CMK (cell line): ENCODE measurements at regions not wholly inside any gene's neighbourhood (a gene's known extent, or its start where the extent isn't known, plus 50 kb on each side); places are given as distances from the start of the nearest gene placed in this dataset.
"Not testable (repeated sequence)": the region's sequence is repeated elsewhere in the genome, so short reads cannot be mapped to it uniquely, and the experiment has no call there.

ENCODE experiments used
- DNase-seq: peaks from one replicate; pipeline ENCODE4 v3.0.0-alpha.2; 2010; ENCODE audit warnings: low read depth

DNA sequence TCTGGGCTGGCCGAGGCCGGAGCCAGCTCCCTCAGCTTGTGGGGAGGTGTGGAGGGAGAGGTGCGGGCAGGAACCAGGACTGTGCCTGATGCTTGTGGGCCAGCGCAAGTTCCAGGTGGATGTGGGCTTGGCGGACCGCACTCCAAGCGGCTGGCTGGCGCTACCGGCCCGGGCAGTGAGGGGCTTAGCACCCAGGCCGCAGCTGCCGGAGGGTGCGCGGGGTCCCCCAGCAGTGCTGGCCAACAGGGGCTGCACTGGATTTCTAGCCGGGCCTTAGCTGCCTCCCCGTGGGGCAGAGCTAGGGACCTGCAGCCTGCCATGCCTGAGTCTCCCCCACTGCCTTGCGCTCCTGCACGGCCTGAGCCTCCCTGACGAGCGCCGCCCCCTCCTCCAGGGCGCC, 242.8 kb downstream of the CCSER2 start:
- DNase-seq, result no peak

DNA sequence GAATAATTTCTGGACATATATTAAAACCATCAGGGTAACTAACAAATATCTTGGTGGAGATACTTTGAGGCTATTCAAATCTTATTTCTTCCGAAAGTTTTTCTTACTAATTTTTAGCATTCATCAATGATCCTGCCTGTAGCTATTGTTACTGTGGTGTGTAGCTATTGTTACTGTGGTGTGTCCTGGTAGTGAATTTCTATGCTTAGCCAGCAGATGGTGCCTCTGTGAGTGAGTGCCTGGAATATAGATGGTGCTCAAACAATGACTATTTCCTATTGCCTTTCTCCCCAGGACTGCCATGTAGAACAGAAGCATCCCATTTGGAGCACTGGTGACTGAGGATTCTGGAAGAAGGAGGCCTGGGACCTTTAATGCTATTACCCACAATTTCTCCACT, 245.7 kb downstream of the CCSER2 start:
- DNase-seq, result no peak

DNA sequence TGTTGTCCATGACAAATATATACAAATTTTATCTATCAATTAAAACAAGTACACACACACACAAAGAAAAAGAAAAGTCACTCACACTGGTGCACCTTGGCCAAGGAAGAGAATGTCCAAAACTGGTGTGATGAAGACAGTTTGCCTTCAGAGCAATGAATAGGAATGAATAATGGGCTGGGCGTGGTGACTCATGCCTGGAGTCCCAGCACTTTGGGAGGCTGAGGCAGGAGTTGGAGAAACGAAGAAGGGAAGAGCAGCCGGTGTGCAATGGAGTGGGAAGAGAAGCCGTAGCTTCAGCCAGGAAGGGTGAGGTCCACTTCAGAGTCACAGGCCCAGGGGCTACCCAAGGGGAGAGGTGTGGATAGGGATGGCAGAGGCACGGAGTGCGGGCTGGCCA, 253.6 kb downstream of the CCSER2 start:
- DNase-seq, result no peak

DNA sequence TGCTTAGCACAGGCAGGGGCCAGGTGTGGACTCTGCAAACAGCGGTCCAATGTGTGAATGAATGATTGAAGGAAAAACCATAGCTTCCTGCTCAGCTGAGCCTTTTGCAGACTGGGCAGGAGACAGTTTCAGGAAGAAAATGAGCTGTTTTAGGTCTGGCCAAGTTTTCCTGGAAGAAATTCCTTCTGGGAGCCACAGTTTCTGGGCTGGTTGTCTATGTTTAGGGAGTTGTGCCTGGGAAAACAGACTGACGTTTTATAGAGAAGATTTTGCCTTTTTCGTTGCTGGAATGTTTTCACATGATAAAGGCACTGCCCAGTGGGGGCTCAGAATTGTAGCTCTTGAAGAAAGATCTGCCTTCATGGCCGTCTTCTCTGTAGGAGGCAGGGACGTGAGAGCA, 255.1 kb downstream of the CCSER2 start:
- DNase-seq, result no peak

DNA sequence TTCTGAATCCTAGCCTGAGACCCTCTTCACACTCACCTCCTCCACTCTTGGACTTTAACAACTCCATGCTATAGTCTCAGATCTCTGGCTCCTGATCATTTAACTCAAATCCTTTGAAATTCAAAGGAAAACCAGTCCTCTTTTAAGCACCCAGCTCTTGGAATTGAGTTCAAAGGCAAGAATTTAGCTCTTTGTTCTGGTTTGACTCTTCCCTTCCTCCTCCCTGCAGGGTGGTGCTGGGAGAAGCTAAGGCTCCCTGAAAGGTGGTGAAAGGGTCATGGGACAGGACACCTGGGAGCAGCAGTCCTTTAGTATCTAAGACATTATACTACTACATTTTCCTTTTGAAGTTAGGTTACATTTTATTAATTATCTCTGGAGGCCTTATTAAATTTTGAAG, 259.4 kb downstream of the CCSER2 start:
- DNase-seq, result no peak

DNA sequence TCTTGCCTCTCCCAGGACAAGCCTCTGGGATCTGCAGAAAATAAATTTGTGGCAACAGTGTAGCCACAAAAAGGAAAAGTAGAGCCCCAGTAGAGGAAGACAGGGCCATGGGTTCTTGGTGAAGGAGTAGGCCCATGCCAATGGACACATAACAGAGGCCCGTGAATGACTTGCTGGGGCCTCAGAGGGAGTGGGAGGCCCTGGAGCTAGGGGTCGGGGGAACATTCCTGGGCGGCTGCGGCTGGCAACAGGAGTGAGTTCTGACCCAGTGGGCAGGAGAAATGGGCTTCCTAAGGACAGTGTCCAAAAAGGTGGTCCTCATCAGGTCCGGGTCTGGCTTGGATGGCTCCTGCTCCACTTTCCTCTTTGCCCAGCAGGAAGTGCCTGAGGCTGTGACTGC, 260.0 kb downstream of the CCSER2 start:
- DNase-seq, result no peak

DNA sequence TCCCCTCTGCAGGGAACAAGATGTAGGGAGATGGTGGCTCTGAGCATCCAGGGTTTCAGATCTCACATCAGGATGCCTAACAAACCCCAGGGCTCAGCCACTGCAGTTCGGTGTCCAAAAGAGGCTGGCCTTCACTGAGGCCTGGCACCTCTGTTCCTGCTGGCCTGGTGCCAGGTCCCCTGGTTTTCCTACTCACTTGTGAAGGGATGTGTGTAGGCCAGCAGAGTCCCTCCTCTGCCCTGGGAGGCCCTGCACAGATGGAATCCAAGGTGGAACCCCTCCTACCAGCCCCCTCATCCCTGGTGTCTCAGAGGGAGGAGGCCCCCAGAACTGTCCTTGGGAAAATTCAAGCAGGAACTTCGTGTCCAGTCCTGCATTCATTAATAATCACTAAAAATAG, 260.6 kb downstream of the CCSER2 start:
- no peak for DNase-seq

DNA sequence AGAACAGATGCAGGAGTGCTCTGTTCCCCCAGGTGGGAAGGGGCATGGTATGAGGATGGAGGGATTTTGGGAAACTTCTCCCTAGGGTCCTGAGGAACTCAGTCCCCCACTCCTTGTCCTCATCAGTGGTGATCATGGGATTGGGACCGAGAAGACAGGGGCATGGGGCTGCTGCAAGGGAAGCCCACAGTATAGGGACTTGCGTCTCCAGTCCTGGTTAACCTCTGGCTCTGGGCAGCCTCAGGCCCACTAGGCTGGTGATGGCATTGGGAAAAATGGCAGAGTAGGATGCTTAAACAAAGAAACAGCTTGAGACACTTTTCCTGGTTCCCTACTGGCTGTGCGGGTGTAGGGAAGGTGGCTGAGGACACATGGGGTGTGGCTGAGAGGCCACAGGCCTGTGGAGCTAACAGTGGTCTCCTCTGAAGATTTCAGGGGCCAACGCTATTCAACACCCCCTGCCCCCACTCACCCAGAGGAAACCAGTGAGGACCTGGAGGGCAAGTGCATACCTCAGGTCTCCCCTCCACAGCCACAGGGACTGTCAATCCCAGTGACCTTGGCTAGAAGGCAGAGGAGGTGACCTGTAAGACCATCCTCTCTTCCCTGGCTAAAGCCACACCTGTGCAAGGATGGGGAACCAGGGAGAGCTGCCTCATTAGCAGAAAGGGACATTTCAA, 261.3 kb downstream of the CCSER2 start:
- no peak for DNase-seq

DNA sequence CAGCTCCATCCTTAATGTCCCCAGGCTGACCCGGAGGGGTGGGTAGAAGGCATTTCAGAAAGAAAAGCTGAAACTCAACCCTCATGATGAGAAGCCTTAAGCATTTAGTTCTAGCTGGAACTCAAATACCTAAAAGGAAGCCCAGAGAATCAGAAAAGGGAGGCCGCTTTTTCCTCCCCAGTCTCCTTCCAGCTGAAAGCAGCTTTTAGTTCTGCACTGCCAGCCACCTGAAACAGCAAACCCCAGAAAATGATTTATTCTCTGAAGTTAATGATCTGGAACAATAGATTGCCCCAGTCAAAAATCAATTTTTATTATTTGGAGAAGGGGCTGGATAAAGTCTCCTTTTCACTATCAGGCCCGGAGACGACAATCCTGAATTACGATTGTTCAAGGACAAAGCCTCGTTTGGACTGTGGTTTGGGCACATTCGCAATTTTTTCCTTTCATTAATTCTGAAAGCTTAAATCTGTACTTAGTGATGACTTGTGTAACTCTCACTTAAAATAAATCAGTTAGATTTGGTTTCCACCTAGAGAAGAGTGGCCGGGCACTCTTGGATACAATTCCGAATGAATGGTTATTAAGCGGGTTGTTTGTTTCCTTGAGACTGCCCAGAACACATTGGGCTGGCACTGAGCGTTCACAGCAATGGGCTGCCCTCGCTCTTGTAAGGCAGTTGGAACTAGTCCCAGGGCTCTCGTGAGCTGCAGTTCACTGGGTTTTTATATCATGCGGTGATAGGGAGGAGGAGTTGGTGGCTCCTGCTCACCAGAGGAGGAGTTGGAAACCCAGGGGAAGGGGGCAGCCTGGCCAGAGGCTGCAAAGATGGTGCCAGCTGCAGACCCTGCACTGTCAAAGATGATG, 262.2 kb downstream of the CCSER2 start:
- DNase-seq, result no peak

DNA sequence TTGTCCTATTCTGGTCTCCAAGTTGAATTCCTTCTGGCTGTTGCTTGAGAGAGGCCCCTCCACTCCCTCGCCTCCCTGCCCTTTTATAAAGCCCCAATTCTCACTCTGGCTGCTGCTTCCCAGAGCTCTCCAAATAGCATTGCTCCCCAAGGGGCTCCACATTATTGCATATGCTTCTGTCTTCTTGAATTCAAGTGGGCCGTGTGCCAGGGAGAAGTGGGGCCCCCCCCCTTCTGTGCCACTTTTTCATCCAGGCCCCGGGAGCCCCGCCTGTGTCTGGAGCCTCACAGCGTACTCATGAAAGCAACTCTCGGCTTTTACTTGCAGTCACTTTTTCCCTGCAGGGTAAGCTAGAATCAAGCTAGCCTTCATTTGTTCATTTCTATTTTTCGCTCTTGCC, 265.1 kb downstream of the CCSER2 start:
- DNase-seq, result no peak

DNA sequence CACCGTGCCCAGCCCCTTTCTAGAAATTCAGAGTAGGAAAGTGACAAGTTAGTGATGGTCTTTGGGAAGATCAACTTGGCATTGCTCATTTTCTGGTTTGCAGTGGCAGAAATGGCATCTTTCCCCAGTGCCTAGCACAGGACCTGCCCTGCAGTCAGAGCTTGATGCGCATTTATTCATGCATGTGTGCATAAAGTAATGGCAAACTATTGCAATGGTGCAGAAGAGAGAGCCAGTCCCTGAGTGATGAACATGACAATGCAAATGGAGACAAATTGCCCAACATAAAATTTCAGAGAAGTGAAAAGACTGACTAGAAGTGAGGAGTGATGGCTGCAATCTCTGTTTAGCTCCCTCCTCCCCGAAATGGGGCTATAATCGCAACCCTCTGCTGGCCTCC, 268.2 kb downstream of the CCSER2 start:
- DNase-seq, result no peak

DNA sequence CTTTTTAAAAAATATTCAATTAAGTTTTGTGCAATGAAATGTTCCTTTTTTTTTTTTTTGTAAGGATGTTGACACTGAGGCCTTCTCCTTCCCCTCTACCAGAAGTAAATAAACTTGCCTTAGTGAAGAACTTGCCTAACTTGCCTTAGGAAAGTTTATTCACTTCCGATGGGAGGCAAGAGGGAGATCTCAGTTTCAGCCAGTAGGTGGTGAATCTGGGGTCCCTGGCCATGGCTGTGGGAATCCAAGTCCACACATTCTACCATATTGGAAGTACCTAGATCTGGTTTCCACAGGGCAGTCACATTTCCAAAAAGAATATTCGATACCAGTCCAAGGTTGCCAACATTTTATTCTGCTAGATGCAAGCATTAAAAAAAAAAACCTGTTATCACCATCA, 270.9 kb downstream of the CCSER2 start:
- no peak for DNase-seq

DNA sequence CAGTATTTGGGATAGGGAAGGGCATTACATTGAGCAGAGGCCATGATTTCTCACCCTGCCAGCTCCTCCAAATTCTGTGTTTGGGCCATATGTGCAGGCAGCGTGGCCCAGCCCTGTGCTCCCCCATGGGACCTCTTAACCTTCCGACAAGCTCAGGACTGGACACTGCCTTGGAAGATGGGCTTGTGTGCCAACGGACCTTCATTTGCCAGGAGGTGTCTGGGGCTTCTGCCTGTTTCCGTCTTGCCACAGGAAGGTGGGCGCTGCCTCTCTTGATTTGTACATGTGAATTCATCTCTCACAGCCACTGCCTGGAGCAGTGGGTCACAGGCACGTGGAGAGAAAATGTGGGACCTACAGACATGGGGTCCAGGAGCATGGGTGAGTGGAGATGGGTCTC, 272.6 kb downstream of the CCSER2 start:
- no peak for DNase-seq

DNA sequence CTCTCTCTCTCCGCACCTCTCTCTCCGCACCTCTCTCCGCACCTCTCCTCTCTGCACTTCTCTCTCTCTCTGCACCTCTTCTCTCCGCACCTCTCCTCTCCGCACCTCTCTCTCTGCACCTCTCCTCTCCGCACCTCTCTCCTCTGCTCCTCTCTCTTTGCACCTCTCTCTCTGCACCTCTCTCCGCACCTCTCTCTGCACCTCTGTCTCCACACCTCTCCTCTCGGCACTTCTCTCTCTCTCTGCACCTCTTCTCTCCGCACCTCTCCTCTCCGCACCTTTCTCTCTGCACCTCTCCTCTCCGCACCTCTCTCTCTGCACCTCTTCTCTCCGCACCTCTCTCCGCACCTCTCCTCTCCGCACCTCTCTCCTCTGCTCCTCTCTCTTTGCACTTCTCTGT, 274.2 kb downstream of the CCSER2 start:
- not testable (repeated sequence) for DNase-seq

DNA sequence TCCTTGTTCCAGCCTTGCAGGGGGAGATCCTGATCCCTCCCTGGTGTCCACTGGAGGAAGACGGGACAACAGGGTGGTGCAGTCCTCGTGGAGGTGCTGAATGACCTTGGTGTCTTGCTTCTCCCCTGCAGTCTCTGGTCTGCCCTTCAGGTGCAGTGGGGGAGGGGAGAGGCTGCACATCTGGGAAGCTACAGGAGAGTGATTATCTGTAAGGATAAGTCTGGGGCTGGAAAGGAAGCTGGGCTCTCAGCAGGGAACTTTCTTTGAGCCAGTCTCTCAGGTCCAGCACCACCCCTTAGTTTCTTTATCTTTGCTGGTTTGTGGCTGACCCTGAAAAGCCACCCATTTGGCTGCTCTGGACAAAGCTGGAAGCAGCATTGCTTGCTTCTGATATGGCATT, 275.6 kb downstream of the CCSER2 start:
- no peak for DNase-seq

DNA sequence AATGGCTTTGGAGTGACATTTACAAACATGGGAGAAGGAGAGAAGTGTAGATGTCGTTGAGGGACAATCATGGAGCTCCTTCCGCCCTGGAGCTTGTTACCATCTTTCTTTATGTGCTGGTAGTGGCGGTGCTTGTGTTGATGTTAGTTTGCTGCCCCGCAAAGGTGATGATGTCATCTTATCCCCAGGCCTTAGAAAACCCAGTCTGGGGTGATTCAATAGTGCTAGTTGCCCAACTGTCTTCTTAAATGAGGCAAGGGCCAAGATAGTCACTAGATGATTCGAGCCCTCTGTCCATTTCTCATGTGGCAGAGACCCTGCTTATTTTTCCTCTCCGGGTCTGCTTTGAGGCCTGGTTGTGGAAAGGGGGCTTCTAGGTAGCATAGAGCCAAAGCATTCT, 277.4 kb downstream of the CCSER2 start:
- DNase-seq, result no peak

DNA sequence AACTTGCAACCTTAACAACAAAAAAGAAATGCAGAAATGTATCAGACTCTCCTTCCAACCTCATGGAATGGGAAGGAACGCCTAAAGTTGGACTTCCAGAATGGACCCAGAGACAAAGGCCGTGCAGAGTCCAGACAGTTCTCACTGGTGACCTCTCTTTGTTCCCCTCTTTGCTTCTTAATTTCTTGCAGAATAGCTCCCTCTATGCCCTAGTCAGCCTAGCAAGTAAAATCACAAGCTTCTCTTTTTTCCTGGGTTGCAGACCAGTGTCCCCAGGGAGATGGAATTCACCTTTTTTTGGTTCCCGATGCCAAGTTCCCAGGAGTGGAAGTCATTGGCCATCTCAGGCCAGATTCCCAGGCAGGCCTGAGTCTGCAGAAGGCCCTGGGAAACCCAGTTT, 278.0 kb downstream of the CCSER2 start:
- no peak for DNase-seq

DNA sequence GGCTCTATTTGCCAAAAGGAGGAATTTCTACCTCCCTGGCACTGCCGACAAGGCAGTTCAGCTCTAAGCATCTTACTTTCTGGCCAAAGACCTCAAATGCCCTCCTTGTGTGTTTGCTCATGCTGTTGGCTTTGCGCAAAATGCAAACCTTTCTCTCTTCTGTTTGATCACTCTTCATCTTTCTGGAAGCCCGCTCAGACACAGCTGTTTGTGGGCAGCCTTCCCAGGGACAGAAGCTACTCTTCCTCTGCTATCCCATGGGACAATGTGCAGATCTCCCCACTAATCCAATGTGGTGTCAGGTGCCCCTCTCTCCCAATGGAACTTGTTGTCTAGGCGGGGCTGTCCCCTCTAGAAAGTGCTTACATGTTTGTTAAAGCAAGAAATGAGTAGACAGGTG, 278.7 kb downstream of the CCSER2 start:
- no peak for DNase-seq

DNA sequence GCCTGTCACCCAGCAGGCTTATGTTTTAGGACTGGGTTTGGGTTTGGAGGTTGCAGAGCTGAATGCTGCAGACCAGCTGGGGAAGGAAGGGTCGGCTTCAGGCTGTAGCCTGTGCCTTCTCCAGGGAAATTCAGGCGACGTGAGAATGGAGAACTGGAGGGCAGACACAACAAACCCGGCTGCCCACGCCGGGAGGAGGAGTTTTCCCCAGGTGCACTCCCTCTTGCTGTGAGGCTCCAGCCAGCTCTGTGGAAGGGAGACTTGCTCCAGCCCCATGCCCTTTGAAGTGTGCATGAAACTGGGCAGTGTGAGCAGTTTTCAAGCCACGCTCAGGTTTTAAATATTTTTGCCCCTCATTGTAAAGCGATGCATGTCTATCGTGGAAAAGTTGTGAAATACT, 279.1 kb downstream of the CCSER2 start:
- no peak for DNase-seq

DNA sequence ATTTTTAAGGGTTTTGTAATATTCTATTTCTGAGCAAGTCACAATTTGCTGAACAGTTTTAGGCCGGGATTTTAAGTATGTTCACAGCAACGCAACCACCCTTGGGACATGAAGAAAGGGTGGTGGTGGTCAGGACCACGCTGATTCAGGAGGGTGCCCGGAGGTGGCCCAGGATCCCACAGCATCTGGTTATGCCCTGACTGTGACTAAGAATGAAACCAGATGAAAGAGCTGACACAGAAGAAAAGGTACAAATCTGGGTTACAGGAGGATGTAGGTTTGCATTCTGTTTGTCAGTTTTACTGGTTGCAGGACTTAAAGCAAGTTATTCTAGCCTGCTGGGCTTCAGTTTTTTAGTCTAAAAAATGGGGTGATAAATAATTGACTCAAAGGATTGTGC, 279.7 kb downstream of the CCSER2 start:
- no peak for DNase-seq

DNA sequence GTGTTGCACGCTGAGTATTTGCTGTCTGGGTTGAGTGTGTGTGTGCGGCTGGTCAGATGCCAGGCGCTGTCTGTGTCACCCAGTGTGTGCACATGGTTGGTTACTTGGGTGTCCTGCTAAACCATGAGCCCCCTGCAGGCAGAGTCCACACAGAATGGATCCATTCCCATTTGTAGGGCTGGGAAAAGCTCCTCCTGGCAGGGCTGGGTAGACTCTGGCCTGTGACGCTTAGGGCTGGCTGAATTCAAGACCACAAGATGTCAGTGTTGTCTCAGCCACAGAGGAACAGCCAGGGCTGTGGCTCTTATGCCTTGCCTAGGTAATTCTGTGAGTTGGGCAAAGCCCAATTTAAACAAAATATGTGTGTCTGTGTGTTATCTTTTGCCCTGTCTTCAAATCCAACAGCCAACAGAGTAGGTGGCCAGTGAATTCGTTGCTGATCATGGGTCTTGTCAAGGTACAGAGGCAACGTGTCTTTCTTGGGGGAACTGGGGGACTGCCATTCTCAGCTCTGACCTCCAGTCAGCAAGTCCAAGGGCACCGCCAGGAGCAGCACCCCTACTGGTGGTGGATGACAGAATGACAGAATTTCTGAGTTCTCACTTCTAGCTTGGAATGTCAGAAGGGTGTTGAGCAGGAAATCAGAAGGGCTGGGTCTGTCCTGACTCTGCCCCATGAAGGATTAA, 285.1 kb downstream of the CCSER2 start:
- DNase-seq, result no peak

DNA sequence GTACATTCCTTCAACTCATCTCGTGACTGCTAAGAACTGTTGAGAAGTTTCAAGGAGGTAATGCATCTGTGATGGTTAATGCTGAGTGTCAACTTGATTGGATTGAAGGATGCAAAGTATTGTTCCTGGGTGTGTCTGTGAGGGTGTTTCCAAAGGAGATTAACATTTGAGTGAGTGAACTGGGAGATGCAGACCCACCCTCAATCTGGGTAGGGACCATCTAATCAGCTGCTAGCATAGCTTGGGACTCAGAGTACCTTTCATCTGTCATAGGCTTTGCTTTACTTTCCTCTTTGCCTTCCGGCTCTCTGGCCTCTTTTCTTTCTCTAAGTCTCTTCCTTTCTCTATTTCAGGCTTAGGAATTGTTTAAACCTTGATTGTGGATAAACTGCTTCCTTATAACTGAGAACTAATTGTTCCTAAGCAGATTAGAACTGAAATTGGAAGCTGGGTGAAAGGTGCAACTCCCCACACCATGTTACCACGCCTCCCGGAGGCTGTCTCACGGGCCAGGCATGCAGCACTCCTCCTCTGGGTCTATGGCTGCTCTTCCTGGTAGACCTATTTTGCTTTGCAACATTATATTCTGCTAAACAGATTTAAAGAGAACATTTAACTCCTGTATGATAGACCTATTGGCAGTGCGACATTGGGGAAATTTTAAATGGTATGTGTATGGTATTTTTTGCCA, 298.2 kb downstream of the CCSER2 start:
- DNase-seq, result no peak

DNA sequence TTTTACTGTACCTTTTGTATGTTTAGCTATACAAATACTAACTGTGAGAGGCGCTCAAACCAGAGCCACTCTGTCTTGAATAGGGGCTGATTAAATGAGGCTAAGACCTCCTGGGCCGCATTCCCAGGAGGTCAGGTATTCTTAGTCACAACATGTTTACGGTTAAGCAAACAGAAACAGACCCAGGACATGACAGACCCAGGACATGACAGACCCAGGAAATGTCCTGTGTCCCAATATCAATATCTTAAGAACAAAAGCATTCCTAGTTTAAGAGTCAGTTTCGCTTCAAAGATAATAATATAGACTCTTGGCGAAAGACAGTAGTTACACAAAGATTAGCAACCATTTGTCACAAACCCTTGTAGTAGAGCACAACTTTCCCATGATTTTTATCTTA, 304.5 kb downstream of the CCSER2 start:
- DNase-seq, result no peak
